GM12892 (cell line): ENCODE measurements at regions not wholly inside any gene's neighbourhood (a gene's known extent, or its start where the extent isn't known, plus 50 kb on each side); places are given as distances from the start of the nearest gene placed in this dataset.
"Not testable (repeated sequence)": the region's sequence is repeated elsewhere in the genome, so short reads cannot be mapped to it uniquely, and the experiment has no call there.

Experiments
- POLR2A ChIP-seq: IDR thresholded peaks from 2 replicates; pipeline ENCODE4 v1.6.1; 2011; ENCODE audit warnings: low read depth, low read length, control low read depth
- POLR2AphosphoS5 ChIP-seq: IDR thresholded peaks from 2 replicates; pipeline ENCODE4 v1.6.1; 2011; ENCODE audit warnings: low read depth, low read length, control low read depth
- TAF1 ChIP-seq: IDR thresholded peaks from 2 replicates; pipeline ENCODE4 v1.6.1; 2011; ENCODE audit warnings: low read depth, mild to moderate bottlenecking, control low read depth, low read length, borderline replicate concordance

DNA sequence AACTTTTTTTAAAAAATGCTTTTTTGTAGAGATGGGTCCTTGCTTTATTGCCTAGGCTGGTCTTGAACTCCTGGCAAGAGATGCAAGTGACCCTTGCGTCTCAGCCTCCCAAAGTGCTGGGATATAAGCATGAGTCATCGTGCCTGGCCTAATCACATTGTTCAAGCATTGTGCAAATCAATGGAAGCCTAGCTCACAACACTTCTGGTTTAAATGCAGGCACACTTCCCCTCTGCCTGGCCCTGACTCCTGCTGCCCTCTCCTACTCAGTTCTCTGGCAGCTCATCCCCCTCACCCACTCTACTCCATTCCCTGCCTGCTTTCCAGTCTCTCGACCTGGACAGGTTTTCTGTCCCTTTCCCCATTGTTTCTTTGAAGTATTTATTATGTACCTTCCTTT is 288.1 kb upstream of the PLGLB1 start:
- TF ChIP-seq POLR2A, POLR2AphosphoS5, TAF1: not testable (repeated sequence)
